SK-N-SH treated with all-trans-retinoic acid at 6 μM for 48 hours (cell line): ENCODE measurements at regions not wholly inside any gene's neighbourhood (a gene's known extent, or its start where the extent isn't known, plus 50 kb on each side); places are given as distances from the start of the nearest gene placed in this dataset.
A peak's percentile ranks its signal among the peaks of the same experiment; 100 is the strongest.

ENCODE experiments used
- ARNTL ChIP-seq: fragments of 450-650 bp; formaldehyde crosslinking; IDR thresholded peaks from 2 replicates; pipeline ENCODE4 v1.5.0; 2020; ENCODE audit warnings: low read depth, mild to moderate bottlenecking, moderate library complexity, borderline replicate concordance
- ISL1 ChIP-seq: fragments of 250-450 bp; sonication (Bioruptor Pico); IDR thresholded peaks from 2 replicates; pipeline ENCODE4 v2.1.2; 2022; ENCODE audit warnings: mild to moderate bottlenecking, moderate library complexity
- OSR1 ChIP-seq: fragments of 250-450 bp; sonication (Bioruptor Pico); IDR thresholded peaks from 2 replicates; pipeline ENCODE4 v1.8.0; 2022; ENCODE audit warnings: moderate library complexity, mild to moderate bottlenecking, inconsistent platforms
- TCF4 ChIP-seq: fragments of 250-450 bp; sonication (Bioruptor Pico); IDR thresholded peaks from 2 replicates; pipeline ENCODE4 v1.8.0; 2021; ENCODE audit warnings: mild to moderate bottlenecking, moderate library complexity, borderline replicate concordance
- TOX ChIP-seq: fragments of 250-450 bp; sonication (Bioruptor Pico); IDR thresholded peaks from 2 replicates; pipeline ENCODE4 v1.8.0; 2021; ENCODE audit warnings: mild to moderate bottlenecking, moderate library complexity, borderline replicate concordance
- ZFP3 ChIP-seq: fragments of 250-450 bp; sonication (Bioruptor Pico); IDR thresholded peaks from 2 replicates; pipeline ENCODE4 v1.5.0; 2020; ENCODE audit warnings: mild to moderate bottlenecking, moderate library complexity
- ZFP30 ChIP-seq: fragments of 450-650 bp; formaldehyde crosslinking; IDR thresholded peaks from 2 replicates; pipeline ENCODE4 v1.5.0; 2022; ENCODE audit warnings: mild to moderate bottlenecking, moderate library complexity
- ZNF70 ChIP-seq: fragments of 450-650 bp; formaldehyde crosslinking; IDR thresholded peaks from 2 replicates; pipeline ENCODE4 v1.5.0; 2020; ENCODE audit warnings: mild to moderate bottlenecking, moderate library complexity
- TF ChIP-seq, protein P1 (sequence below): fragments of 250-450 bp; sonication (Bioruptor Pico); IDR thresholded peaks from 2 replicates; pipeline ENCODE4 v1.5.1; 2021; ENCODE audit warnings: mild to moderate bottlenecking, moderate library complexity
- TF ChIP-seq, protein P2 (sequence below): fragments of 250-450 bp; sonication (Bioruptor Pico); IDR thresholded peaks from 2 replicates; pipeline ENCODE4 v1.8.0; 2020; ENCODE audit warnings: mild to moderate bottlenecking, moderate library complexity, borderline replicate concordance

DNA sequence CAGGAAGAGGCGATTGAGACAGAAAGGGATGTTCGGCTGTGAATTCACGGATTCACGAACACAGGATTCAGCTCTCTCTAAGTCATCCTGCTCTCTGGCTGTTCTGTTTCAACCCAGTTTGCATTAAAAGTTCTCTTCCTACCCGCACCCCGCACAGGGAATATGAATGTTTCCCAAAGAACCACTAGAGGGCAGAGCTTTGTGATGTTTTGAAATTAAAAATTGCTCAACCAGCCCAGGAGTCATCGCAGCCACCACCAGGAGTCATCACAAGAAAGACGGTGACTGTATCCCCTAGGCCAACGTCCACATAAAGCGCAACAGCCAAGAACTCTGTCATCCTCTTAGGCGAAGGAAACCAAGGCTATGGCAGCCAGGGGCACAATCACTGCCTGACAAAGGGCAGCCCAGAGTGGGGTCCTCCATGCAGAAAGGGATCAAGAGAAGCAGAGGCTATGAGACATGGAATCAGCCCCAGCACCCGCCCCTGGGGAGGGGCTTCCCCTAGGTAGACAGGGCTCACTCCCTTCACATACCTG lies 122.4 kb downstream of the WT1 start:
- TF ChIP-seq, protein P1, sequence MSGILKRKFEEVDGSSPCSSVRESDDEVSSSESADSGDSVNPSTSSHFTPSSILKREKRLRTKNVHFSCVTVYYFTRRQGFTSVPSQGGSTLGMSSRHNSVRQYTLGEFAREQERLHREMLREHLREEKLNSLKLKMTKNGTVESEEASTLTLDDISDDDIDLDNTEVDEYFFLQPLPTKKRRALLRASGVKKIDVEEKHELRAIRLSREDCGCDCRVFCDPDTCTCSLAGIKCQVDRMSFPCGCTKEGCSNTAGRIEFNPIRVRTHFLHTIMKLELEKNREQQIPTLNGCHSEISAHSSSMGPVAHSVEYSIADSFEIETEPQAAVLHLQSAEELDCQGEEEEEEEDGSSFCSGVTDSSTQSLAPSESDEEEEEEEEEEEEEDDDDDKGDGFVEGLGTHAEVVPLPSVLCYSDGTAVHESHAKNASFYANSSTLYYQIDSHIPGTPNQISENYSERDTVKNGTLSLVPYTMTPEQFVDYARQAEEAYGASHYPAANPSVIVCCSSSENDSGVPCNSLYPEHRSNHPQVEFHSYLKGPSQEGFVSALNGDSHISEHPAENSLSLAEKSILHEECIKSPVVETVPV (CRISPR knock-in tag) = no peak
- no peak for TF ChIP-seq TCF4
- TF ChIP-seq, protein P2, sequence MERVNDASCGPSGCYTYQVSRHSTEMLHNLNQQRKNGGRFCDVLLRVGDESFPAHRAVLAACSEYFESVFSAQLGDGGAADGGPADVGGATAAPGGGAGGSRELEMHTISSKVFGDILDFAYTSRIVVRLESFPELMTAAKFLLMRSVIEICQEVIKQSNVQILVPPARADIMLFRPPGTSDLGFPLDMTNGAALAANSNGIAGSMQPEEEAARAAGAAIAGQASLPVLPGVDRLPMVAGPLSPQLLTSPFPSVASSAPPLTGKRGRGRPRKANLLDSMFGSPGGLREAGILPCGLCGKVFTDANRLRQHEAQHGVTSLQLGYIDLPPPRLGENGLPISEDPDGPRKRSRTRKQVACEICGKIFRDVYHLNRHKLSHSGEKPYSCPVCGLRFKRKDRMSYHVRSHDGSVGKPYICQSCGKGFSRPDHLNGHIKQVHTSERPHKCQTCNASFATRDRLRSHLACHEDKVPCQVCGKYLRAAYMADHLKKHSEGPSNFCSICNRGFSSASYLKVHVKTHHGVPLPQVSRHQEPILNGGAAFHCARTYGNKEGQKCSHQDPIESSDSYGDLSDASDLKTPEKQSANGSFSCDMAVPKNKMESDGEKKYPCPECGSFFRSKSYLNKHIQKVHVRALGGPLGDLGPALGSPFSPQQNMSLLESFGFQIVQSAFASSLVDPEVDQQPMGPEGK (CRISPR knock-in tag) = no peak
- TF ChIP-seq ARNTL = no peak
- no peak for TF ChIP-seq ZNF70
- no peak for TF ChIP-seq ISL1 (CRISPR knock-in tag)
- no peak for TF ChIP-seq ZFP30
- no peak for TF ChIP-seq ZFP3 (CRISPR knock-in tag)
- TF ChIP-seq TOX (CRISPR knock-in tag) = 0 out of 2 replicates have a peak, but pooled peaks have one; percentile 15
- TF ChIP-seq OSR1 (CRISPR knock-in tag) = no peak
